Astrocyte (in vitro differentiated cells and primary cell): ENCODE measurements at regions not wholly inside any gene's neighbourhood (a gene's known extent, or its start where the extent isn't known, plus 50 kb on each side); places are given as distances from the start of the nearest gene placed in this dataset.

Source experiments
- DNase-seq: peaks from one replicate; pipeline ENCODE4 v3.0.0-alpha.2; 2010; ENCODE audit warnings: low read depth
- FAIRE-seq: peaks from 2 replicates; lab custom pipeline; 2011; peaks lifted over from hg19 to GRCh38; lab: Jason Lieb, UNC
- H2AFZ ChIP-seq: 2 replicates; pipeline ENCODE4 v1.6.0; 2012; ENCODE audit warnings: low read depth, low read length, inconsistent platforms
- H3K27ac ChIP-seq: 2 replicates; pipeline ENCODE4 v1.5.1; 2011; ENCODE audit warnings: low read depth, low read length, inconsistent platforms
- H3K27me3 ChIP-seq: 2 replicates; pipeline ENCODE4 v1.6.0; 2011; ENCODE audit warnings: low read length, inconsistent platforms; ENCODE audit not compliant: insufficient read depth
- H3K36me3 ChIP-seq: 2 replicates; pipeline ENCODE4 v1.5.1; 2011; ENCODE audit warnings: low read length, inconsistent platforms; ENCODE audit not compliant: insufficient read depth
- H3K4me1 ChIP-seq: 2 replicates; pipeline ENCODE4 v1.5.1; 2011; ENCODE audit warnings: low read length, inconsistent platforms; ENCODE audit not compliant: insufficient read depth
- H3K4me2 ChIP-seq: 2 replicates; pipeline ENCODE4 v1.6.0; 2012; ENCODE audit warnings: low read length, inconsistent platforms
- H3K4me3 ChIP-seq: 2 replicates; pipeline ENCODE4 v1.5.1; 2011; ENCODE audit warnings: low read depth, mild to moderate bottlenecking, low read length, inconsistent platforms; ENCODE audit not compliant: insufficient read depth
- H3K79me2 ChIP-seq: 2 replicates; pipeline ENCODE4 v1.6.0; 2012; ENCODE audit warnings: mild to moderate bottlenecking, low read length, inconsistent platforms; ENCODE audit not compliant: insufficient read depth
- H3K9ac ChIP-seq: 2 replicates; pipeline ENCODE4 v1.6.0; 2012; ENCODE audit warnings: mild to moderate bottlenecking, low read length, inconsistent platforms
- H3K9me3 ChIP-seq: 2 replicates; pipeline ENCODE4 v1.5.1; 2012; ENCODE audit warnings: low read depth, mild to moderate bottlenecking, low read length, inconsistent platforms; ENCODE audit not compliant: insufficient read depth
- H4K20me1 ChIP-seq: 2 replicates; pipeline ENCODE4 v1.6.0; 2012; ENCODE audit warnings: low read length, inconsistent platforms; ENCODE audit not compliant: insufficient read depth
- H3K27ac Mint-ChIP-seq: one replicate; pipeline ENCODE4 v1.8.0; 2021; ENCODE audit warnings: mild to moderate bottlenecking, mixed read lengths; ENCODE audit not compliant: unreplicated experiment
- H3K27me3 Mint-ChIP-seq: one replicate; pipeline ENCODE4 v1.8.0; 2021; ENCODE audit warnings: low read depth, mixed read lengths; ENCODE audit not compliant: unreplicated experiment
- H3K36me3 Mint-ChIP-seq: one replicate; pipeline ENCODE4 v1.8.0; 2021; ENCODE audit warnings: low read depth, mixed read lengths; ENCODE audit not compliant: unreplicated experiment
- H3K4me1 Mint-ChIP-seq: one replicate; pipeline ENCODE4 v1.8.0; 2021; ENCODE audit warnings: low read depth, mixed read lengths; ENCODE audit not compliant: unreplicated experiment
- H3K4me3 Mint-ChIP-seq: one replicate; pipeline ENCODE4 v1.8.0; 2021; ENCODE audit warnings: mild to moderate bottlenecking, moderate library complexity, mixed read lengths; ENCODE audit not compliant: unreplicated experiment
- H3K9me3 Mint-ChIP-seq: one replicate; pipeline ENCODE4 v1.8.0; 2021; ENCODE audit warnings: mild to moderate bottlenecking, mixed read lengths; ENCODE audit not compliant: unreplicated experiment
- CTCF ChIP-seq: IDR thresholded peaks from 2 replicates; pipeline ENCODE4 v1.5.1; 2011; ENCODE audit warnings: low read depth, mild to moderate bottlenecking, inconsistent platforms, low read length, moderate library complexity; ENCODE audit not compliant: insufficient read depth
- EZH2 ChIP-seq: IDR thresholded peaks from 2 replicates; pipeline ENCODE4 v1.6.1; 2012; ENCODE audit warnings: mild to moderate bottlenecking, low read length, inconsistent platforms; ENCODE audit not compliant: insufficient read depth

DNA sequence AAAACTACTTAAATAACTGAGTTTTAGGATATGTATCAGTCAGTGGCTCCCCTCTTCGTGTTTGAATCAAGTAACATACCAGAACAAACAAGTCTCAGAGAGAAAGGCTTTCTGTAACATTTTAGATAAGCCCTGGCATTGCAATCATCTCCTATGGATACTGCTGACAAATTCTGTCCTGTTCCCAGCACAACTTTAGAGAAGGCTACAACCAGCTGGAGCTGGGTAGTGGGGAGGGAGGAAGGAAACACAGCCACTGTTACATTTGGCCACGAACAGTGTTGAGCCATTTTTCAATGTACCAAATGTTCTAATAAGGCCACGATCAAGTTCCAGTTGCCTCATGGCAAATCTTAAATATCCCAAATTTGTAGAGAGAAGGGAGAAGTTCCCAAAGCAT, 511.8 kb upstream of the WWC1 start:
- H3K9ac ChIP-seq = no peak overlapping the region
- H2AFZ ChIP-seq = no peak overlapping the region
- no peak overlapping the region for H3K27ac Mint-ChIP-seq
- no peak overlapping the region for H3K4me2 ChIP-seq
- peaks cover 19% of the 10 kb centered on the region for H3K4me1 Mint-ChIP-seq
- H3K4me1 ChIP-seq = no peaks in the 10 kb centered on the region
- H3K9me3 Mint-ChIP-seq = peaks cover 3% of the 10 kb centered on the region
- no peak overlapping the region for H3K4me3 ChIP-seq
- no peaks in the 10 kb centered on the region for H3K27me3 ChIP-seq
- no peak overlapping the region for H3K27ac ChIP-seq
- no peaks in the 10 kb centered on the region for H3K36me3 ChIP-seq
- H4K20me1 ChIP-seq = no peaks in the 10 kb centered on the region
- peaks cover 2% of the 10 kb centered on the region for H3K36me3 Mint-ChIP-seq
- FAIRE-seq = no peak
- no peaks in the 10 kb centered on the region for H3K27me3 Mint-ChIP-seq
- no peak overlapping the region for H3K4me3 Mint-ChIP-seq
- H3K9me3 ChIP-seq = no peaks in the 10 kb centered on the region
- H3K79me2 ChIP-seq = no peaks in the 10 kb centered on the region
- DNase-seq = no peak
- TF ChIP-seq EZH2 (no peak), CTCF (no peak)

- no peak overlapping the region for H3K4me3 Mint-ChIP-seq
- H3K9ac ChIP-seq = no peak overlapping the region
- DNase-seq = no peak
- no peaks in the 10 kb centered on the region for H3K79me2 ChIP-seq
- no peaks in the 10 kb centered on the region for H3K36me3 ChIP-seq
- H3K27ac Mint-ChIP-seq = peak overlapping the region; percentile 41
- H3K4me1 ChIP-seq = no peaks in the 10 kb centered on the region
- no peak for FAIRE-seq
- no peaks in the 10 kb centered on the region for H3K9me3 ChIP-seq
- no peak overlapping the region for H2AFZ ChIP-seq
- H3K9me3 Mint-ChIP-seq = peaks cover 3% of the 10 kb centered on the region
- H3K36me3 Mint-ChIP-seq = peaks cover 2% of the 10 kb centered on the region
- H3K27me3 Mint-ChIP-seq = no peaks in the 10 kb centered on the region
- no peak overlapping the region for H3K4me3 ChIP-seq
- H3K4me1 Mint-ChIP-seq = peaks cover 19% of the 10 kb centered on the region
- H3K27me3 ChIP-seq = no peaks in the 10 kb centered on the region
- no peak overlapping the region for H3K4me2 ChIP-seq
- H4K20me1 ChIP-seq = no peaks in the 10 kb centered on the region
- TF ChIP-seq CTCF (no peak), EZH2 (no peak)
- no peak overlapping the region for H3K27ac ChIP-seq
These were observed 511.3 kb upstream of the WWC1 start for GRCh38 chr5:167780177-167780576.

DNA sequence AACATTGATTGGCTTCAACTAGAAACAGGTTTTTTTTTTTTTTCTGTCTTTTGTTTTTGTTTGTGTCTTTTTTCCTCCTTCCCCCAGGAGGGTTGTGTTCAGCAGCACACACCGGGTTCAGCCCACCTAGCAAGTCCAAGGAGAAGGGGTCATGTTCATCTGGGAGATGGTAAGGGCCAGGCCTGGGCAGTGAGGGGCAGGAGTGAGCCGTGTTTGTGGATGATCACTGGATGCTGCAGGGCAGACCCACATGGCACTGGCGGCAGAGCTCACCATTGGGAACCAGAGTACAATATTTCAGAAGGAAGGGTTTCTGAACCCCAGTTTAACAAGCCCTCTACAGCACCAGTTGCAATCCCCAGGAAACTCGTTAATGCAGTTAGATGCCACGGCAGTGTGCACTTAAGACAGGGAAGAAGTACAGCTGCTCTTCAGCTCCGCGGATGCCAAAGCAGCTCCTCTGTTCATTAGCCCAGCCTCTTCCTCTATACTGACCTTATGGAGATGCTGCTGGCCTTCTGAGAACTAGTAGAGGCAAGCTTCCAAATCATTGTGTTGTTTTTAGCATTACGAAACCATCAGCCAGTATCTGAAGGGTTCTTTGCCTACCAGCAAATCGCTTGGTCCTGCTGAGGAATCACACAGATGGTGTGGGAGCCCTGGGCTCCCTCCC, 508.2 kb upstream of the WWC1 start:
- Histone ChIP-seq H3K4me3 (no peak overlapping the region), H3K27ac (no peak overlapping the region), H2AFZ (no peak overlapping the region), H3K79me2 (no peaks in the 10 kb centered on the region), H4K20me1 (no peaks in the 10 kb centered on the region), H3K9me3 (no peaks in the 10 kb centered on the region), H3K36me3 (no peaks in the 10 kb centered on the region), H3K4me1 (no peaks in the 10 kb centered on the region), H3K4me2 (no peak overlapping the region), H3K27me3 (no peaks in the 10 kb centered on the region), H3K9ac (no peak overlapping the region)
- Mint-ChIP-seq H3K4me3 (no peak overlapping the region), H3K27me3 (no peaks in the 10 kb centered on the region), H3K27ac (no peak overlapping the region), H3K4me1 (peaks cover 25% of the 10 kb centered on the region), H3K9me3 (peaks cover 3% of the 10 kb centered on the region), H3K36me3 (peaks cover 5% of the 10 kb centered on the region)
- DNase-seq = no peak
- no peak for TF ChIP-seq EZH2
- no peak for TF ChIP-seq CTCF
- FAIRE-seq = no peak
